GM23338 (cell line): ENCODE measurements at regions not wholly inside any gene's neighbourhood (a gene's known extent, or its start where the extent isn't known, plus 50 kb on each side); places are given as distances from the start of the nearest gene placed in this dataset.

Source experiments
- ATAC-seq: fragments of 200-7000 bp; cut with Tn5 transposase; 3 replicates; pipeline ENCODE4 v1.9.1; 2020
- DNase-seq: peaks from one replicate; pipeline ENCODE4 v3.0.0-alpha.2; 2015; ENCODE audit warnings: low spot score
- H2AFZ ChIP-seq: fragments of 200-600 bp; sonication (generic); 2 replicates; pipeline ENCODE4 v1.8.0; 2016; ENCODE audit warnings: antibody characterized with exemption, mild to moderate bottlenecking, moderate library complexity
- H3F3A ChIP-seq: fragments of 200-600 bp; sonication (generic); replicated peaks from 2 replicates; pipeline ENCODE4 v1.8.0; 2017; ENCODE audit warnings: antibody characterized with exemption, mixed run types, low read depth
- H3K27ac ChIP-seq: fragments of 200-600 bp; sonication (generic); 2 replicates; pipeline ENCODE4 v1.6.1; 2016; ENCODE audit warnings: low read depth
- H3K27me3 ChIP-seq: fragments of 200-600 bp; sonication (generic); 2 replicates; pipeline ENCODE4 v1.8.0; 2016; ENCODE audit warnings: mild to moderate bottlenecking, mixed run types, moderate library complexity; ENCODE audit not compliant: insufficient read depth
- H3K36me3 ChIP-seq: fragments of 200-600 bp; sonication (generic); 2 replicates; pipeline ENCODE4 v1.8.0; 2016; ENCODE audit warnings: mild to moderate bottlenecking; ENCODE audit not compliant: insufficient read depth
- H3K4me1 ChIP-seq: fragments of 200-600 bp; sonication (generic); 2 replicates; pipeline ENCODE4 v1.8.0; 2016; ENCODE audit warnings: mild to moderate bottlenecking, moderate library complexity; ENCODE audit not compliant: insufficient read depth
- H3K4me2 ChIP-seq: fragments of 200-600 bp; sonication (generic); 2 replicates; pipeline ENCODE4 v1.7.1; 2017; ENCODE audit warnings: mixed run types
- H3K4me3 ChIP-seq: fragments of 200-600 bp; sonication (generic); 2 replicates; pipeline ENCODE4 v1.6.1; 2016; ENCODE audit warnings: mixed run types
- H3K79me2 ChIP-seq: fragments of 200-600 bp; sonication (generic); replicated peaks from 2 replicates; pipeline ENCODE4 v1.8.0; 2017; ENCODE audit warnings: mild to moderate bottlenecking; ENCODE audit not compliant: insufficient read depth
- H3K9me2 ChIP-seq: fragments of 200-600 bp; sonication (generic); 2 replicates; pipeline ENCODE4 v1.8.0; 2017; ENCODE audit not compliant: insufficient read depth
- H4K20me1 ChIP-seq: fragments of 200-600 bp; sonication (generic); replicated peaks from 2 replicates; pipeline ENCODE4 v1.8.0; 2017; ENCODE audit warnings: mild to moderate bottlenecking; ENCODE audit not compliant: insufficient read depth
- H3K27ac Mint-ChIP-seq: 2 replicates; pipeline ENCODE4 v1.8.0; 2020; ENCODE audit warnings: inconsistent platforms, mild to moderate bottlenecking, moderate library complexity, mixed read lengths
- H3K27me3 Mint-ChIP-seq: 3 replicates; pipeline ENCODE4 v1.8.0; 2022; ENCODE audit warnings: low read depth, mild to moderate bottlenecking, moderate library complexity, mixed read lengths, inconsistent platforms; ENCODE audit not compliant: insufficient read depth, poor library complexity
- H3K36me3 Mint-ChIP-seq: 3 replicates; pipeline ENCODE4 v1.8.0; 2021; ENCODE audit warnings: low read depth, mild to moderate bottlenecking, inconsistent platforms, moderate library complexity, mixed read lengths
- H3K4me1 Mint-ChIP-seq: 3 replicates; pipeline ENCODE4 v1.8.0; 2020; ENCODE audit warnings: mild to moderate bottlenecking, inconsistent platforms, mixed read lengths
- H3K4me3 Mint-ChIP-seq: 3 replicates; pipeline ENCODE4 v1.8.0; 2021; ENCODE audit warnings: moderate library complexity, mild to moderate bottlenecking, inconsistent platforms, mixed read lengths
- H3K9me3 Mint-ChIP-seq: 3 replicates; pipeline ENCODE4 v1.8.0; 2020; ENCODE audit warnings: moderate library complexity, mild to moderate bottlenecking, inconsistent platforms, mixed read lengths
- CREB1 ChIP-seq: fragments of 250-450 bp; sonication (Bioruptor Pico); IDR thresholded peaks from 2 replicates; pipeline ENCODE4 v1.5.0; 2020; ENCODE audit warnings: low read depth, mild to moderate bottlenecking, moderate library complexity
- ETS1 ChIP-seq: IDR thresholded peaks from 2 replicates; pipeline ENCODE4 v1.6.1; 2016; ENCODE audit warnings: antibody characterized with exemption
- EZH2 ChIP-seq: fragments of 200-600 bp; sonication (generic); IDR thresholded peaks from one replicate; pipeline ENCODE4 v1.8.0; 2017; ENCODE audit warnings: antibody characterized with exemption, mild to moderate bottlenecking, low read depth; ENCODE audit not compliant: unreplicated experiment
- EZH2phosphoT487 ChIP-seq: fragments of 200-600 bp; sonication (generic); IDR thresholded peaks from one replicate; pipeline ENCODE4 v1.8.1; 2018; ENCODE audit warnings: antibody characterized with exemption; ENCODE audit not compliant: unreplicated experiment
- JUNB ChIP-seq: IDR thresholded peaks from one replicate; pipeline ENCODE4 v1.6.1; 2016; ENCODE audit warnings: antibody characterized with exemption; ENCODE audit not compliant: unreplicated experiment
- NANOG ChIP-seq: IDR thresholded peaks from 2 replicates; pipeline ENCODE4 v1.6.1; 2016; ENCODE audit warnings: antibody characterized with exemption, borderline replicate concordance
- POLR2AphosphoS5 ChIP-seq: IDR thresholded peaks from 2 replicates; pipeline ENCODE4 v1.6.1; 2016; ENCODE audit warnings: antibody characterized with exemption, low read depth
- REST ChIP-seq: IDR thresholded peaks from one replicate; pipeline ENCODE4 v1.6.1; 2018; ENCODE audit warnings: antibody characterized with exemption; ENCODE audit not compliant: unreplicated experiment
- STAT1 ChIP-seq: IDR thresholded peaks from one replicate; pipeline ENCODE4 v1.6.1; 2016; ENCODE audit warnings: antibody characterized with exemption; ENCODE audit not compliant: unreplicated experiment
- ZNF114 ChIP-seq: fragments of 250-450 bp; sonication (Bioruptor Pico); IDR thresholded peaks from 2 replicates; pipeline ENCODE4 v1.5.0; 2020; ENCODE audit warnings: mild to moderate bottlenecking, moderate library complexity
- ZNF331 ChIP-seq: fragments of 250-450 bp; sonication (Bioruptor Pico); IDR thresholded peaks from 2 replicates; pipeline ENCODE4 v1.5.0; 2020; ENCODE audit warnings: low read depth, mild to moderate bottlenecking, moderate library complexity
- ZNF462 ChIP-seq: fragments of 250-450 bp; sonication (Bioruptor Pico); IDR thresholded peaks from 2 replicates; pipeline ENCODE4 v1.5.0; 2020; ENCODE audit warnings: mild to moderate bottlenecking, moderate library complexity
- TF ChIP-seq, protein P1 (sequence below), 2 experiments: fragments of 200-600 bp in 1 of 2; sonication (generic) in 1 of 2; conservative IDR thresholded peaks; 2 replicates each; pipeline versions ENCODE4 v1.5.1 to v1.6.1; 2016 to 2017; ENCODE audit warnings: antibody characterized with exemption in 2 of 2, low read depth in 2 of 2, mild to moderate bottlenecking in 2 of 2, moderate library complexity in 1 of 2

GRCh38 chr4:111013846-111014245, 391.0 kb upstream of the PITX2 start:
- no peaks in the 10 kb centered on the region for H4K20me1 ChIP-seq
- peaks cover 7% of the 10 kb centered on the region; the same call in 2 of the 3 replicates for H3K4me1 Mint-ChIP-seq

More at GRCh38 chr4:111013846-111014245, 391.0 kb upstream of the PITX2 start:
- no peaks in the 10 kb centered on the region for H3K4me1 ChIP-seq
- no peaks in the 10 kb centered on the region for H3K36me3 Mint-ChIP-seq
- no peaks in the 10 kb centered on the region for H3K9me2 ChIP-seq
- no peak for DNase-seq
- no peaks in the 10 kb centered on the region for H3F3A ChIP-seq
- no peaks in the 10 kb centered on the region for H3K27me3 ChIP-seq
- H3K79me2 ChIP-seq: no peaks in the 10 kb centered on the region
- no peak overlapping the region for H3K4me3 ChIP-seq
- no peak overlapping the region for H3K27ac Mint-ChIP-seq
- no peak for ATAC-seq
- H3K27ac ChIP-seq: no peak overlapping the region
- no peak overlapping the region for H3K4me2 ChIP-seq
- no peaks in the 10 kb centered on the region for H3K27me3 Mint-ChIP-seq
- no peaks in the 10 kb centered on the region for H3K36me3 ChIP-seq
- no peak overlapping the region for H2AFZ ChIP-seq
- H3K9me3 Mint-ChIP-seq: no peaks in the 10 kb centered on the region
- TF ChIP-seq EZH2phosphoT487 (no peak), CREB1 (CRISPR knock-in tag) (no peak), REST (no peak), EZH2 (no peak), STAT1 (no peak), POLR2AphosphoS5 (no peak), ZNF462 (CRISPR knock-in tag) (no peak), NANOG (no peak), ZNF114 (CRISPR knock-in tag) (no peak), ZNF331 (no peak), ETS1 (no peak), JUNB (no peak)
- TF ChIP-seq, protein P1, sequence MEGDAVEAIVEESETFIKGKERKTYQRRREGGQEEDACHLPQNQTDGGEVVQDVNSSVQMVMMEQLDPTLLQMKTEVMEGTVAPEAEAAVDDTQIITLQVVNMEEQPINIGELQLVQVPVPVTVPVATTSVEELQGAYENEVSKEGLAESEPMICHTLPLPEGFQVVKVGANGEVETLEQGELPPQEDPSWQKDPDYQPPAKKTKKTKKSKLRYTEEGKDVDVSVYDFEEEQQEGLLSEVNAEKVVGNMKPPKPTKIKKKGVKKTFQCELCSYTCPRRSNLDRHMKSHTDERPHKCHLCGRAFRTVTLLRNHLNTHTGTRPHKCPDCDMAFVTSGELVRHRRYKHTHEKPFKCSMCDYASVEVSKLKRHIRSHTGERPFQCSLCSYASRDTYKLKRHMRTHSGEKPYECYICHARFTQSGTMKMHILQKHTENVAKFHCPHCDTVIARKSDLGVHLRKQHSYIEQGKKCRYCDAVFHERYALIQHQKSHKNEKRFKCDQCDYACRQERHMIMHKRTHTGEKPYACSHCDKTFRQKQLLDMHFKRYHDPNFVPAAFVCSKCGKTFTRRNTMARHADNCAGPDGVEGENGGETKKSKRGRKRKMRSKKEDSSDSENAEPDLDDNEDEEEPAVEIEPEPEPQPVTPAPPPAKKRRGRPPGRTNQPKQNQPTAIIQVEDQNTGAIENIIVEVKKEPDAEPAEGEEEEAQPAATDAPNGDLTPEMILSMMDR (conservative IDR thresholded peaks at IDR 0.05; ENCODE audit: low read depth in 2 of 2): no peak
- H3K4me3 Mint-ChIP-seq: no peak overlapping the region
